ENCODE measurements at regions not wholly inside any gene's neighbourhood (a gene's known extent, or its start where the extent isn't known, plus 50 kb on each side); places are given as distances from the start of the nearest gene placed in this dataset.

GRCh38 chr7:10773430-10773829 is 200.2 kb upstream of the PHF14 start:
- Histone ChIP-seq H2AFZ (ENCODE audit: low read length) (no peak overlapping the region), H2BK15ac (ENCODE audit: low read depth, low read length) (no peak overlapping the region), H3K9me3 (ENCODE audit: control insufficient read depth, low read depth, low read length) (no peaks in the 10 kb centered on the region), H4K5ac (ENCODE audit: insufficient read length, low read depth, low read length) (no peak overlapping the region), H3K79me2 (ENCODE audit: insufficient read depth, low read length) (no peaks in the 10 kb centered on the region), H3K4me2 (ENCODE audit: insufficient read depth, insufficient read length, low read length) (no peak overlapping the region), H3K23ac (ENCODE audit: insufficient read length, low read depth, low read length) (no peak overlapping the region), H3T11ph (ENCODE audit: low read length) (no peak overlapping the region), H2BK20ac (ENCODE audit: low read depth, low read length, poor library complexity, severe bottlenecking) (no peak overlapping the region), H4K91ac (ENCODE audit: insufficient read length, low read depth, low read length) (no peak overlapping the region), H3K14ac (ENCODE audit: insufficient read depth, low read length) (no peak overlapping the region), H3K27me3 (ENCODE audit: insufficient read depth, low read length) (no peaks in the 10 kb centered on the region), H3K79me1 (ENCODE audit: insufficient read depth, low read depth, low read length, poor library complexity, severe bottlenecking) (no peaks in the 10 kb centered on the region), H3K56ac (ENCODE audit: insufficient read length, low read depth, low read length) (no peak overlapping the region), H3K4me1 (ENCODE audit: insufficient read depth, low read length) (no peaks in the 10 kb centered on the region), H4K20me1 (ENCODE audit: control insufficient read depth, insufficient read depth, insufficient read length) (no peaks in the 10 kb centered on the region), H2BK5ac (ENCODE audit: insufficient read length, low read length) (no peak overlapping the region), H3K27ac (ENCODE audit: insufficient read length, low read depth, low read length) (no peak overlapping the region), H4K8ac (replicated peaks; ENCODE audit: insufficient read length, low read depth, low read length) (no peak overlapping the region), H3K4ac (ENCODE audit: low read depth, low read length) (no peak overlapping the region), H3K23me2 (ENCODE audit: insufficient read length, low read depth, low read length, poor library complexity, severe bottlenecking) (no peaks in the 10 kb centered on the region), H2BK120ac (ENCODE audit: low read depth, low read length, poor library complexity, severe bottlenecking) (no peak overlapping the region), H3K9ac (ENCODE audit: extremely low read depth, insufficient read length, low read length) (no peak overlapping the region), H3K18ac (ENCODE audit: insufficient read length, low read depth, low read length) (no peak overlapping the region), H2BK12ac (ENCODE audit: insufficient read length, low read depth, low read length) (no peak overlapping the region), H2AK5ac (ENCODE audit: insufficient read length, low read length) (no peak overlapping the region)
- Mint-ChIP-seq H3K4me3 (no peak overlapping the region), H3K27ac (no peak overlapping the region), H3K9me3 (no peaks in the 10 kb centered on the region), H3K4me1 (no peaks in the 10 kb centered on the region; a peak in 1 of 4 replicates), H3K27me3 (ENCODE audit: low read depth) (no peaks in the 10 kb centered on the region), H3K36me3 (ENCODE audit: insufficient read depth in 1 of 3, low read depth in 3 of 3) (no peaks in the 10 kb centered on the region)
- DNase-seq = no peak
- TF ChIP-seq CTCF (conservative IDR thresholded peaks at IDR 0.05) = no peak
- no CpG with 5 or more reads among the region's 3 CpGs for WGBS (ENCODE audit: extremely low coverage, insufficient read length, low lambda C conversion rate)

Measured in H9 (cell line).